Neutrophil (primary cell): ENCODE measurements at regions not wholly inside any gene's neighbourhood (a gene's known extent, or its start where the extent isn't known, plus 50 kb on each side); places are given as distances from the start of the nearest gene placed in this dataset.

Source experiments
- H3K27ac ChIP-seq: fragments of 200-600 bp; sonication (generic); 2 replicates; pipeline ENCODE4 v1.5.1; 2016; ENCODE audit warnings: mild to moderate bottlenecking, moderate library complexity
- H3K27me3 ChIP-seq: fragments of 200-600 bp; sonication (generic); 2 replicates; pipeline ENCODE4 v1.6.0; 2016; ENCODE audit warnings: mild to moderate bottlenecking
- H3K36me3 ChIP-seq: fragments of 200-600 bp; sonication (generic); 2 replicates; pipeline ENCODE4 v1.5.1; 2017
- H3K4me1 ChIP-seq, 2 experiments: fragments of 200-600 bp in 1 of 2; sonication (generic) in 1 of 2; 1 replicate in 1 of 2; 2 replicates in 1 of 2; pipeline versions ENCODE4 v1.5.1 to v1.6.1; 2013 to 2016; ENCODE audit warnings: low read depth in 1 of 2, low read length in 1 of 2, mild to moderate bottlenecking in 1 of 2, moderate library complexity in 1 of 2; ENCODE audit not compliant: control insufficient read depth in 1 of 2, insufficient read depth in 1 of 2
- H3K4me3 ChIP-seq, 2 experiments: fragments of 200-600 bp in 1 of 2; sonication (generic) in 1 of 2; 1 replicate in 1 of 2; 2 replicates in 1 of 2; pipeline ENCODE4 v1.5.1; 2013 to 2016; ENCODE audit warnings: low read depth in 1 of 2, low read length in 1 of 2, mild to moderate bottlenecking in 1 of 2, moderate library complexity in 1 of 2
- H3K9me3 ChIP-seq: fragments of 200-600 bp; sonication (generic); 2 replicates; pipeline ENCODE4 v1.5.1; 2016
- CTCF ChIP-seq: fragments of 200-600 bp; sonication (generic); IDR thresholded peaks from 2 replicates; pipeline ENCODE4 v1.5.1; 2016; ENCODE audit warnings: antibody characterized with exemption

GRCh38 chr21:27132266-27132665, 165.4 kb upstream of the ADAMTS5 start:
- Histone ChIP-seq H3K4me3 (no peak overlapping the region), H3K4me1 (no peaks in the 10 kb centered on the region), H3K36me3 (no peaks in the 10 kb centered on the region), H3K9me3 (no peaks in the 10 kb centered on the region), H3K27ac (no peak overlapping the region), H3K27me3 (no peaks in the 10 kb centered on the region)
- TF ChIP-seq CTCF = no peak

- H3K27ac ChIP-seq = no peak overlapping the region
- H3K4me1 ChIP-seq = no peaks in the 10 kb centered on the region
- no peaks in the 10 kb centered on the region for H3K9me3 ChIP-seq
- H3K36me3 ChIP-seq = no peaks in the 10 kb centered on the region
- no peak overlapping the region for H3K4me3 ChIP-seq
- TF ChIP-seq CTCF = no peak
- H3K27me3 ChIP-seq = no peaks in the 10 kb centered on the region
Observed at GRCh38 chr21:27130154-27130553, 163.3 kb upstream of the ADAMTS5 start.

GRCh38 chr21:27129694-27130093, 162.8 kb upstream of the ADAMTS5 start:
- no peaks in the 10 kb centered on the region for H3K27me3 ChIP-seq
- no peaks in the 10 kb centered on the region for H3K4me1 ChIP-seq
- no peak overlapping the region for H3K4me3 ChIP-seq
- no peaks in the 10 kb centered on the region for H3K9me3 ChIP-seq
- H3K36me3 ChIP-seq = no peaks in the 10 kb centered on the region
- no peak for TF ChIP-seq CTCF
- H3K27ac ChIP-seq = no peak overlapping the region

GRCh38 chr21:27129215-27129614, 162.3 kb upstream of the ADAMTS5 start:
- no peak for TF ChIP-seq CTCF
- Histone ChIP-seq H3K4me3 (no peak overlapping the region), H3K27me3 (no peaks in the 10 kb centered on the region), H3K27ac (no peak overlapping the region), H3K9me3 (no peaks in the 10 kb centered on the region), H3K4me1 (no peaks in the 10 kb centered on the region), H3K36me3 (no peaks in the 10 kb centered on the region)

GRCh38 chr21:27126140-27126539, 159.3 kb upstream of the ADAMTS5 start:
- Histone ChIP-seq H3K27me3 (no peaks in the 10 kb centered on the region), H3K4me3 (no peak overlapping the region), H3K4me1 (no peaks in the 10 kb centered on the region), H3K27ac (no peak overlapping the region), H3K36me3 (no peaks in the 10 kb centered on the region), H3K9me3 (no peaks in the 10 kb centered on the region)
- no peak for TF ChIP-seq CTCF

GRCh38 chr21:27122686-27123085, 155.8 kb upstream of the ADAMTS5 start:
- Histone ChIP-seq H3K4me3 (no peak overlapping the region), H3K27ac (no peak overlapping the region), H3K9me3 (no peaks in the 10 kb centered on the region), H3K4me1 (no peaks in the 10 kb centered on the region), H3K36me3 (no peaks in the 10 kb centered on the region), H3K27me3 (no peaks in the 10 kb centered on the region)
- no peak for TF ChIP-seq CTCF
